NB4 (cell line): ENCODE measurements at regions not wholly inside any gene's neighbourhood (a gene's known extent, or its start where the extent isn't known, plus 50 kb on each side); places are given as distances from the start of the nearest gene placed in this dataset.

Experiments used
- DNase-seq: peaks from one replicate; pipeline ENCODE4 v3.0.0; 2010; ENCODE audit warnings: low read depth
- H3K4me3 ChIP-seq: one replicate; pipeline ENCODE4 v1.5.1; 2011; ENCODE audit warnings: mild to moderate bottlenecking, low read depth, low read length, moderate library complexity
- MYC ChIP-seq: IDR thresholded peaks from 2 replicates; pipeline ENCODE4 v1.6.1; 2011; ENCODE audit warnings: low read depth, low read length
- POLR2A ChIP-seq: IDR thresholded peaks from 2 replicates; pipeline ENCODE4 v1.6.1; 2011; ENCODE audit warnings: mild to moderate bottlenecking; ENCODE audit not compliant: insufficient read length; ENCODE audit errors: extremely low read depth
- TF ChIP-seq, protein P1 (sequence below): IDR thresholded peaks from 2 replicates; pipeline ENCODE4 v1.6.1; 2011; ENCODE audit warnings: low read depth, low read length
- TF ChIP-seq, protein P2 (sequence below): IDR thresholded peaks from one replicate; pipeline ENCODE4 v1.5.1; 2012; ENCODE audit warnings: low read depth, low read length

- no peak overlapping the region for H3K4me3 ChIP-seq
- no peak for DNase-seq
- TF ChIP-seq, protein P1, sequence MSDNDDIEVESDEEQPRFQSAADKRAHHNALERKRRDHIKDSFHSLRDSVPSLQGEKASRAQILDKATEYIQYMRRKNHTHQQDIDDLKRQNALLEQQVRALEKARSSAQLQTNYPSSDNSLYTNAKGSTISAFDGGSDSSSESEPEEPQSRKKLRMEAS: no peak
- TF ChIP-seq POLR2A (no peak), MYC (no peak)
- TF ChIP-seq, protein P2, sequence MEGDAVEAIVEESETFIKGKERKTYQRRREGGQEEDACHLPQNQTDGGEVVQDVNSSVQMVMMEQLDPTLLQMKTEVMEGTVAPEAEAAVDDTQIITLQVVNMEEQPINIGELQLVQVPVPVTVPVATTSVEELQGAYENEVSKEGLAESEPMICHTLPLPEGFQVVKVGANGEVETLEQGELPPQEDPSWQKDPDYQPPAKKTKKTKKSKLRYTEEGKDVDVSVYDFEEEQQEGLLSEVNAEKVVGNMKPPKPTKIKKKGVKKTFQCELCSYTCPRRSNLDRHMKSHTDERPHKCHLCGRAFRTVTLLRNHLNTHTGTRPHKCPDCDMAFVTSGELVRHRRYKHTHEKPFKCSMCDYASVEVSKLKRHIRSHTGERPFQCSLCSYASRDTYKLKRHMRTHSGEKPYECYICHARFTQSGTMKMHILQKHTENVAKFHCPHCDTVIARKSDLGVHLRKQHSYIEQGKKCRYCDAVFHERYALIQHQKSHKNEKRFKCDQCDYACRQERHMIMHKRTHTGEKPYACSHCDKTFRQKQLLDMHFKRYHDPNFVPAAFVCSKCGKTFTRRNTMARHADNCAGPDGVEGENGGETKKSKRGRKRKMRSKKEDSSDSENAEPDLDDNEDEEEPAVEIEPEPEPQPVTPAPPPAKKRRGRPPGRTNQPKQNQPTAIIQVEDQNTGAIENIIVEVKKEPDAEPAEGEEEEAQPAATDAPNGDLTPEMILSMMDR: no peak
These were observed 560.4 kb downstream of the SPOCK3 start for GRCh38 chr4:166673911-166674310.

DNA sequence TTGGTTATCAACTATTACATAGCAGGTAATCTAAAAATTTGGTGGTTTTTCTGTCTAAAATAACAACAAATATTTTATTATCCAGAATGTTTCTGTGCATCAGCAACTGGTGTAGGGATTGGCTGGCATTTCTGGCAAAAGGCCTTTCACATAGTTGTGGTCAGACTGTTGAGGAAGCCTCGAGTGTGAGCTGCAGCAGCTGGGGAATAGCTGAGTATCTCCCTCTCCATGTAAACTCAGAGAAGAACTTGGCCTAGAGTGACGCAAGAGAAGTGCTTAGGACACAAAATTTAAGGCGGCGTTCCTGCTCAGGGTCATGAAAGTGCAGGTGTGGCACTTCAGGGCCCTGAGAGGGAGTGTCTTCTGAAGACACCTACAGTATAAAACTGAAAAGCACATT lies 558.9 kb downstream of the SPOCK3 start:
- no peak for DNase-seq
- H3K4me3 ChIP-seq: no peak overlapping the region
- TF ChIP-seq, protein P1: no peak
- TF ChIP-seq MYC: no peak
- TF ChIP-seq, protein P2: no peak
- TF ChIP-seq POLR2A: no peak

- no peak for DNase-seq
- H3K4me3 ChIP-seq: no peak overlapping the region
- TF ChIP-seq POLR2A (no peak), MYC (no peak)
- TF ChIP-seq, protein P2: no peak
- TF ChIP-seq, protein P1: no peak
These were observed 553.5 kb downstream of the SPOCK3 start for GRCh38 chr4:166680796-166681195.

GRCh38 chr4:166682200-166682599 lies 552.1 kb downstream of the SPOCK3 start:
- TF ChIP-seq POLR2A (no peak), MYC (no peak)
- TF ChIP-seq, protein P2: no peak
- TF ChIP-seq, protein P1: no peak
- no peak for DNase-seq
- no peak overlapping the region for H3K4me3 ChIP-seq
